Loucy (cell line): ENCODE measurements at regions not wholly inside any gene's neighbourhood (a gene's known extent, or its start where the extent isn't known, plus 50 kb on each side); places are given as distances from the start of the nearest gene placed in this dataset.

Source experiments
- EZH2phosphoT487 ChIP-seq: fragments of 200-600 bp; IDR thresholded peaks from 2 replicates; pipeline ENCODE4 v1.6.1; 2018; ENCODE audit warnings: antibody characterized with exemption, mild to moderate bottlenecking, moderate library complexity, borderline replicate concordance
- TF ChIP-seq, protein P1 (sequence below): fragments of 200-600 bp; sonication (generic); conservative IDR thresholded peaks from 2 replicates; pipeline ENCODE4 v1.5.1; 2014; ENCODE audit warnings: mild to moderate bottlenecking, antibody characterized with exemption, low read length

DNA sequence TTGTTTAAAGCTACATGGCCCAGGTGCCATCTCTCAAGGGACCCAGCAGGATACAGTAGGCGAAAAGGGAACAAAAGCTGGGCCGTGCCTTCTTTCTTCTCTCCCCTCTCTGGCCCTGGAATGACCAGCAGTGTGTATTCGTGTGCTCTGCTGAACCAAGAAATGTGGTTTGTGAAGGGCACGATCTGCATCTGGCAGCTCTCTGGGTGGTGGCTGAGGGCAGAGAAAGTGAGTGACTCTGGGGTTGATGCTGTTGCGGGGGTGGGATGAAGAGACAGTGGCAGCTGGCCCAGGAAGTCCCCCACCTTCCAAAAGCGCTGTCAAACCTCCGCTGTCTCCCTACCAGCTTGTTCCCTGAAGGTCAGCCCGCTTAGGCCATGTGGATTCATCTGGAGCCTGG is 88.3 kb downstream of the CLDN34 start:
- TF ChIP-seq, protein P1, sequence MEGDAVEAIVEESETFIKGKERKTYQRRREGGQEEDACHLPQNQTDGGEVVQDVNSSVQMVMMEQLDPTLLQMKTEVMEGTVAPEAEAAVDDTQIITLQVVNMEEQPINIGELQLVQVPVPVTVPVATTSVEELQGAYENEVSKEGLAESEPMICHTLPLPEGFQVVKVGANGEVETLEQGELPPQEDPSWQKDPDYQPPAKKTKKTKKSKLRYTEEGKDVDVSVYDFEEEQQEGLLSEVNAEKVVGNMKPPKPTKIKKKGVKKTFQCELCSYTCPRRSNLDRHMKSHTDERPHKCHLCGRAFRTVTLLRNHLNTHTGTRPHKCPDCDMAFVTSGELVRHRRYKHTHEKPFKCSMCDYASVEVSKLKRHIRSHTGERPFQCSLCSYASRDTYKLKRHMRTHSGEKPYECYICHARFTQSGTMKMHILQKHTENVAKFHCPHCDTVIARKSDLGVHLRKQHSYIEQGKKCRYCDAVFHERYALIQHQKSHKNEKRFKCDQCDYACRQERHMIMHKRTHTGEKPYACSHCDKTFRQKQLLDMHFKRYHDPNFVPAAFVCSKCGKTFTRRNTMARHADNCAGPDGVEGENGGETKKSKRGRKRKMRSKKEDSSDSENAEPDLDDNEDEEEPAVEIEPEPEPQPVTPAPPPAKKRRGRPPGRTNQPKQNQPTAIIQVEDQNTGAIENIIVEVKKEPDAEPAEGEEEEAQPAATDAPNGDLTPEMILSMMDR = no peak
- no peak for TF ChIP-seq EZH2phosphoT487
